ENCODE measurements at regions not wholly inside any gene's neighbourhood (a gene's known extent, or its start where the extent isn't known, plus 50 kb on each side); places are given as distances from the start of the nearest gene placed in this dataset.

DNA sequence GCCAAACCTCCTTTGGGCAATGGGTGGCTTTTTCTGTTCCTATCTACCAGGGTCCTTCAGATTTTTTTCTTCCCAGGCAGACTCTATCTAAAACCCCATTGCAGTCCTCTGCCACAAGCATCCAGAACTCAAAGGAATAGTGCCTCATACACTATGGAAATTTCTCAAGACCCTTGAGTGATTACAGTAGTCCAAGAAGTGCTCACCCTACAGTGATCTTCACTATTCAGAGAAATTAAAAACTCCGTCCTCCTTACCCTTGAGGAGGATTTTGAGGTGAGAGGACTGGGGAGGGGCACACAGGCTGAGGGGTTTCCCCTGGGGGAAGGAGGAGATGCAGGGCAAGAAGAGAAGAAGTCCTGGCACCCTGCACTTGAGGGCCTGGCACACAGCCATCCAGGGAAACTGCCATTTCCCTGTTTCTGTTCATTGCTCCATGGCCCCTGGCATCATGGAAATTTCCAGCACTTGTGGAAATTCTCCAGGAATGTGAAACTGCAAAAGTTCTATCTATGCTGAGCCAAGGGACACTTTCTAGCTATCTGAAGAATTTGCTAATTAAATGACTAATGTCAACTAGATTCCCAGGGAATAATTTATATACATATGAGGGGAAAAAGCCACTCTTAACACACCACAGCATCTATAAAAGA is 102.5 kb upstream of the ATP1B1 start:
- no peak overlapping the region for H3K4me3 ChIP-seq (ENCODE audit: low read depth, low read length)
- DNase-seq (ENCODE audit: low read depth) (no peak), FAIRE-seq (no peak)
- TF ChIP-seq, protein P1, sequence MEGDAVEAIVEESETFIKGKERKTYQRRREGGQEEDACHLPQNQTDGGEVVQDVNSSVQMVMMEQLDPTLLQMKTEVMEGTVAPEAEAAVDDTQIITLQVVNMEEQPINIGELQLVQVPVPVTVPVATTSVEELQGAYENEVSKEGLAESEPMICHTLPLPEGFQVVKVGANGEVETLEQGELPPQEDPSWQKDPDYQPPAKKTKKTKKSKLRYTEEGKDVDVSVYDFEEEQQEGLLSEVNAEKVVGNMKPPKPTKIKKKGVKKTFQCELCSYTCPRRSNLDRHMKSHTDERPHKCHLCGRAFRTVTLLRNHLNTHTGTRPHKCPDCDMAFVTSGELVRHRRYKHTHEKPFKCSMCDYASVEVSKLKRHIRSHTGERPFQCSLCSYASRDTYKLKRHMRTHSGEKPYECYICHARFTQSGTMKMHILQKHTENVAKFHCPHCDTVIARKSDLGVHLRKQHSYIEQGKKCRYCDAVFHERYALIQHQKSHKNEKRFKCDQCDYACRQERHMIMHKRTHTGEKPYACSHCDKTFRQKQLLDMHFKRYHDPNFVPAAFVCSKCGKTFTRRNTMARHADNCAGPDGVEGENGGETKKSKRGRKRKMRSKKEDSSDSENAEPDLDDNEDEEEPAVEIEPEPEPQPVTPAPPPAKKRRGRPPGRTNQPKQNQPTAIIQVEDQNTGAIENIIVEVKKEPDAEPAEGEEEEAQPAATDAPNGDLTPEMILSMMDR (IDR thresholded peaks at IDR 0.05; ENCODE audit: insufficient read depth, low read length, severe bottlenecking), result no peak
- no peaks in the 10 kb centered on the region for H3K36me3 ChIP-seq (ENCODE audit: control insufficient read depth, insufficient read depth, low read length)
- no peaks in the 10 kb centered on the region for H3K27me3 ChIP-seq (ENCODE audit: control insufficient read depth, insufficient read depth, low read length)

DNA sequence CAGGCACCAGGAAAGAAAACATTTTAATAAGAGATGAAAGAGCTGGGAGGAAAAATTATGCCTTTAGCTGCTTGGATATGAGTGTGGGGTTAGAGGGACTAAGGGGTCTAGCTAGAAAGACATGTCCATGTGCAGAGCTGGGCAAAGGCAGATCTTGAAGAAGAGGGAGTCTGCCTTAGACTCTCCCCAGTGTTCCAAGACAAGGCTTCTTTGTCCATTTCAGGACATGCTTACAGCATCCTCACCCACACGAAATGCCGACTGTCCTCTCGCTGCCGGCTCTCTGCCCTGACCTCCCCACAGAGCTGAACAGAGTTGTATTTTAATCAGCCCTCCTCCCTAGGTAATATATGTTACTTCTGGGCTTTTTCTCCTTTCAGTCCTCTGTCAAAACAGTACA is 100.7 kb upstream of the ATP1B1 start:
- Histone ChIP-seq H3K36me3 (ENCODE audit: control insufficient read depth, insufficient read depth, low read length) (no peaks in the 10 kb centered on the region), H3K27me3 (ENCODE audit: control insufficient read depth, insufficient read depth, low read length) (no peaks in the 10 kb centered on the region), H3K4me3 (ENCODE audit: low read depth, low read length) (no peak overlapping the region)
- TF ChIP-seq, protein P1 (IDR thresholded peaks at IDR 0.05; ENCODE audit: insufficient read depth, low read length, severe bottlenecking), result no peak
- DNase-seq (ENCODE audit: low read depth), result no peak
- no peak for FAIRE-seq

DNA sequence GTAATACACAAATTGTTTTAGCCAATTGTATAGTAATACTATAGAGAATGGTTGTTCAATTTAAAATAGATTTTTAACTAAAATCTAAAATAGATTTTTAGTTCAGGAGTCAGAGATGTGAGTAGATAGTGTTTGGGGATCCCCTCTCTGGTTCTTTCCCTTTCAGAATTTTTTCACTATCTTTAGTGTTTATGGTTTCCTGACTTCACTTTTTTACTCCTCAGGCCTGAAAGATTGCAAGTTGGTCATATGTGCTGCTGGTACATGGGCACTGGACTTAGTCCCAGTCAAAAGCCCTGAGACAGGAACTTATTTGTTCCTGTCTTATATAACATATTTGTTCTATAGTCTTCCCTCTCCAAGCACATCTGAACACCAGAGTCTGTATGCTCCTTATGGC is 96.8 kb upstream of the ATP1B1 start:
- no peak overlapping the region for H3K4me3 ChIP-seq (ENCODE audit: low read depth, low read length)
- FAIRE-seq (no peak), DNase-seq (ENCODE audit: low read depth) (no peak)
- no peaks in the 10 kb centered on the region for H3K27me3 ChIP-seq (ENCODE audit: control insufficient read depth, insufficient read depth, low read length)
- H3K36me3 ChIP-seq (ENCODE audit: control insufficient read depth, insufficient read depth, low read length), result no peaks in the 10 kb centered on the region
- TF ChIP-seq, protein P1 (IDR thresholded peaks at IDR 0.05; ENCODE audit: insufficient read depth, low read length, severe bottlenecking), result no peak

DNA sequence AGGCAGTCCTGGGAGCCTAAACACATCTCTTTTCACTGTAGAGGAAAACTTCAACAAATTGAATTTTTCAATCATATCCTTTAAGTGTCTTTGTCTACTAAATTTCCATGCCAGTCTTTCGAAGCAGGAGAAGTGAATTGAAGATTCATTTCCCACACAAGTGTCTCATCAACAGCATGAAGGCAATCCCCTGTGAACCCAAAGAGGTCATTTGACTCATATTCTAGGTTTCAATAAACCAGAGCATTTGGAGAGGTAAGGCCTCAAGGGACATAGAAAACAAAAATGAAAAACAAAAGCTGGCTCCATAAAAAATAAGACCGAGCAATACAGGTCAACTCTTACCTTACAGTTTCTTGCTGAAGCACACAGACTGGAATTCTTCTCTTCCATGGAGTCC is 94.1 kb upstream of the ATP1B1 start:
- Histone ChIP-seq H3K36me3 (ENCODE audit: control insufficient read depth, insufficient read depth, low read length) (no peaks in the 10 kb centered on the region), H3K27me3 (ENCODE audit: control insufficient read depth, insufficient read depth, low read length) (no peaks in the 10 kb centered on the region), H3K4me3 (ENCODE audit: low read depth, low read length) (no peak overlapping the region)
- DNase-seq (ENCODE audit: low read depth) (no peak), FAIRE-seq (no peak)
- TF ChIP-seq, protein P1 (IDR thresholded peaks at IDR 0.05; ENCODE audit: insufficient read depth, low read length, severe bottlenecking), result no peak

DNA sequence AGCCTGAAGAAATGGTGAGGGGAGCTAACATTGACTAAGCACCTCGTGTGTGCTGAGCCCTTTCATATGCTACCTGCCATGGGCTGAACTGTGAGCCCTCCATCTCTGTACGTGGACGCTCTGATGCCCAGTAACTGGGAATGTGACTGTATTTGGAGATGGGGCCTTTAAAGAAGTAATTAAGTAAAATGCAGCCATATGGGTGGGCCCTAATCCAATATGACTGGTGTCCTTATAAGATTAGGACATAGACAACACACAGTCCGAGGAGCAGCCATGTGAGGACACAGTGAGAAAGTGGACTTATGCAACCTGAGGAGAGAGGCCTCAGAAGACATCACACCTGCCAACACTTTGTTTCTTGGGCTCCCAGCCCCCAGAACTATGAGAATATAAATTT is 92.7 kb upstream of the ATP1B1 start:
- FAIRE-seq (no peak), DNase-seq (ENCODE audit: low read depth) (no peak)
- no peak overlapping the region for H3K4me3 ChIP-seq (ENCODE audit: low read depth, low read length)
- H3K27me3 ChIP-seq (ENCODE audit: control insufficient read depth, insufficient read depth, low read length), result no peaks in the 10 kb centered on the region
- no peaks in the 10 kb centered on the region for H3K36me3 ChIP-seq (ENCODE audit: control insufficient read depth, insufficient read depth, low read length)
- TF ChIP-seq, protein P1 (IDR thresholded peaks at IDR 0.05; ENCODE audit: insufficient read depth, low read length, severe bottlenecking), result no peak

DNA sequence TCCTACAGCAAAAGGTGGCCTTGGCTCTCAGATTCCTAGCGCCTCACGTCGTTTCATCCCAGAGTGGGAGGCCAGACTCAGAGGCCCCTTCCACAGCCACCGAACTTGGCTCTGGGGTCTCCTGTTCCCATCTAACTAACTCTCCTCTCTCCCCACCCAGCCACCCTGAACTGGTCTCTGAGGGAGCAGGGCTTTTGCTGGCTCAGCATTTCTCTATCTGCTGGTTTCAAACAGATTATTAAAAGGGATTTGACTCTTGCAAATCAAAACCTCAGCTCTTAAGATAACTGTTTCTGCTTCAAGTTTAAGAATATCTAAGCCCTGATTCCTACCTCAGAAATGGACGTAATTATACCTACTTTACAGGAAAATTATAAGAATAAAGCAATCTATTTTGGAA is 91.0 kb upstream of the ATP1B1 start:
- TF ChIP-seq, protein P1 (IDR thresholded peaks at IDR 0.05; ENCODE audit: insufficient read depth, low read length, severe bottlenecking), result no peak
- DNase-seq (ENCODE audit: low read depth) (no peak), FAIRE-seq (no peak)

More for the DNA sequence above, 91.0 kb upstream of the ATP1B1 start:
- Histone ChIP-seq H3K27me3 (ENCODE audit: control insufficient read depth, insufficient read depth, low read length) (no peaks in the 10 kb centered on the region), H3K4me3 (ENCODE audit: low read depth, low read length) (no peak overlapping the region), H3K36me3 (ENCODE audit: control insufficient read depth, insufficient read depth, low read length) (no peaks in the 10 kb centered on the region)
